ENCODE measurements at regions not wholly inside any gene's neighbourhood (a gene's known extent, or its start where the extent isn't known, plus 50 kb on each side); places are given as distances from the start of the nearest gene placed in this dataset.

DNA sequence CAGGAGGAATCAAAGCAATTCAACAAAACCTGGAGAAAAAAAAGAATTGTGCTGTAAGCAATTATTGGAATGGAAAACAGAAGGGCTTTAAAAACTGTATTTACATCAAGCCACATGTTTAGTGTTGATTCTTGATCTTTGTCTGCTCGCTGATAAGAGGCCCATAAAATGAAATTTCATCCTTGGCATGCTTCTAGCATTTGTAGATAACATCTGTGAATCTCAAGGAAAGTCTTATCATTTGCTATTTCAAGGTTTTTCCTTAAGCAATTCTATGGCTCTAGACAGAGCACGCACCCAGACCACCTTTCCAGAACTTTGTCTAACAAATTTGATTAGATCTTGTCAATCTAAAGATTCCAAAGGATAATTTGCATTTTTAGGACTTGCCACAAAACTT is 181.0 kb upstream of the FGGY start:
- Mint-ChIP-seq H3K27ac (no peak overlapping the region), H3K36me3 (ENCODE audit: low read depth) (no peaks in the 10 kb centered on the region)

DNA sequence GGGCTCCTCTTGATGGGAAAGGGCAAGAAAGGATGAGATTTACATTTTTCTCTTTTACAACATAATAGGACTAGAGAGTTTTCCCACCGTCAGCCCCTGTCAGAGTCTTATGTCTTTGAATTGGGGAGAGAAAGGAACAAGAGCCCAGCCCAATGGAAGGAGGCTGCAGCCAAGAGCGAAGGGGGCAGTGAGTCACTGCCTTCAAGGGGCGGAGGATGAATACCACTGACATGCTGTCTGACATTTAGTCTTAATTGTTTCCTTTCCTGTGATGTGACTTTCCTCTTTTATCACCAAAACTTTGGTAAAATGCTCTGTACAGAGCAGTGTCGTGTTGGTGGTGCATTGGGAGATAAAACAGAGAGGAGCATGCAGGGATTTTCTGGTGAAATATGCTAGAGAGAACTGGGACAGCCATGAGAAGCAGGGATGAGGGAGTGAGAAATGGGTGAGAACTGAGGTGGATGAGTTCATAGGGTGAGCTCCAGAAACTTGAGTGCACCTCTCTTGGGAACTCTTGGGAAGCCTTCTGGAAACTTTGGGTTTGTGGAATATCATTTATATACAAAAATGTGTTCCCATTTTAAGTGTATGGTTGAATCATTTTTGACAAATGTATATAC is 179.9 kb upstream of the FGGY start:
- DNase-seq, result peak; percentile 36
- TF ChIP-seq, protein P1, sequence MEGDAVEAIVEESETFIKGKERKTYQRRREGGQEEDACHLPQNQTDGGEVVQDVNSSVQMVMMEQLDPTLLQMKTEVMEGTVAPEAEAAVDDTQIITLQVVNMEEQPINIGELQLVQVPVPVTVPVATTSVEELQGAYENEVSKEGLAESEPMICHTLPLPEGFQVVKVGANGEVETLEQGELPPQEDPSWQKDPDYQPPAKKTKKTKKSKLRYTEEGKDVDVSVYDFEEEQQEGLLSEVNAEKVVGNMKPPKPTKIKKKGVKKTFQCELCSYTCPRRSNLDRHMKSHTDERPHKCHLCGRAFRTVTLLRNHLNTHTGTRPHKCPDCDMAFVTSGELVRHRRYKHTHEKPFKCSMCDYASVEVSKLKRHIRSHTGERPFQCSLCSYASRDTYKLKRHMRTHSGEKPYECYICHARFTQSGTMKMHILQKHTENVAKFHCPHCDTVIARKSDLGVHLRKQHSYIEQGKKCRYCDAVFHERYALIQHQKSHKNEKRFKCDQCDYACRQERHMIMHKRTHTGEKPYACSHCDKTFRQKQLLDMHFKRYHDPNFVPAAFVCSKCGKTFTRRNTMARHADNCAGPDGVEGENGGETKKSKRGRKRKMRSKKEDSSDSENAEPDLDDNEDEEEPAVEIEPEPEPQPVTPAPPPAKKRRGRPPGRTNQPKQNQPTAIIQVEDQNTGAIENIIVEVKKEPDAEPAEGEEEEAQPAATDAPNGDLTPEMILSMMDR (IDR thresholded peaks at IDR 0.05), result no peak
- Mint-ChIP-seq H3K36me3 (ENCODE audit: low read depth) (no peaks in the 10 kb centered on the region), H3K27ac (peak overlapping the region; percentile 72), H3K27me3 (ENCODE audit: insufficient read depth) (no peaks in the 10 kb centered on the region; the same call in 1 of the 2 replicates), H3K9me3 (no peaks in the 10 kb centered on the region), H3K4me1 (ENCODE audit: low read depth) (peaks cover 51% of the 10 kb centered on the region), H3K4me3 (peak overlapping the region; percentile 72)

More for the DNA sequence above, 181.0 kb upstream of the FGGY start:
- peaks cover 45% of the 10 kb centered on the region for H3K4me1 Mint-ChIP-seq (ENCODE audit: low read depth)
- no peaks in the 10 kb centered on the region; the same call in 1 of the 2 replicates for H3K27me3 Mint-ChIP-seq (ENCODE audit: insufficient read depth)
- H3K9me3 Mint-ChIP-seq, result no peaks in the 10 kb centered on the region
- DNase-seq, result no peak
- TF ChIP-seq, protein P1 (IDR thresholded peaks at IDR 0.05), result no peak
- H3K4me3 Mint-ChIP-seq, result no peak overlapping the region

DNA sequence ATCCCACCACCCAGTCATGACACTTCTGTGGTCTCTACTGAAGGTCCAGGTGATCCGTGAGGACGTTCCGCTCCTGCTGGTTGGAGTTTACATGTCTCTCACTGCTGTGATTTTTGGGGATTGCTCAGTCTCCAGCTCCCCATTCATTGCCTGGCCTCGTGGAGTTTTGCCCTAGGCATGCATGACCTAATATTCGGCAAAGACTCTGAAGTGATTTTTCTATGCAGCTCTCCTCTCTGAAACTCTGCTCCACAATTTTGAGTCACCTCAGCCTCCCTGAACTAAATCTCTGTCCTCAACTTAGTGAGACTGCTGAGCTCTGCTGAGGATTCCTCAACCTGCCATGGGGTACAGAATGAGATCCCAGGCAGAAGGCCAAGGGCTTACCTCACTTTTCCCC is 174.4 kb upstream of the FGGY start:
- H3K4me3 Mint-ChIP-seq, result no peak overlapping the region
- peak overlapping the region; percentile 53 for H3K27ac Mint-ChIP-seq
- H3K9me3 Mint-ChIP-seq, result no peaks in the 10 kb centered on the region
- H3K4me1 Mint-ChIP-seq (ENCODE audit: low read depth), result peaks cover 73% of the 10 kb centered on the region
- peaks cover 6% of the 10 kb centered on the region; the same call in 1 of the 2 replicates for H3K36me3 Mint-ChIP-seq (ENCODE audit: low read depth)
- H3K27me3 Mint-ChIP-seq (ENCODE audit: insufficient read depth), result no peaks in the 10 kb centered on the region; the same call in 1 of the 2 replicates
- TF ChIP-seq, protein P1 (IDR thresholded peaks at IDR 0.05), result no peak
- DNase-seq, result no peak

DNA sequence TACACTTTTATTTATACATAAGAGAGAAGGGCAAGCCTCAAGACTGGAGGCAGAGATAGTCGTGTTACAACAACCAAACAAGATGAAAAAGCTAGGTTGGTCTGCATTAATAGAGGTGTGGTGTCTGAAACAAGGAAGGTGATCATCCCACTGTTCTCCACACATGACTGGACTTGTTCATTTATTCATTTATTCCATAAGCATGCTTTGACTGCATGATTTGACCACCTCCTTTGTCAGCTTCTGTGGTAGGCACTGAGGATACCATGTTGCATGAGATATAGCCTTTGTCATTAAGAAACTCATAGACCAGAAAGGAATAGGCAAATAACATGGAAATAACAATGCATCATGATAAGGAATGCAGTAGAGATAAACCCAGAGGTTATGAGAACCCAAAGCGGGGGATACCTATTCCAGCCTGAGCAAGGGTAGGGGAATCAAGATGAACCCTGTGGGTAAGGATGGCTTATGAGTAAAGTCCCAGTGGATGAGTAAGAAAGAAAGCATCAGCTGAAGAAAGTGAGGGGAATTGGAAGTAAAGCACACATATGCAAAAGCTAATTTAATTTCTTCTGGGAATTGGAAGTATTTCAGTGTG is 173.7 kb upstream of the FGGY start:
- no peaks in the 10 kb centered on the region for H3K9me3 Mint-ChIP-seq
- peaks cover 6% of the 10 kb centered on the region; the same call in 1 of the 2 replicates for H3K36me3 Mint-ChIP-seq (ENCODE audit: low read depth)
- TF ChIP-seq, protein P1 (IDR thresholded peaks at IDR 0.05), result no peak
- peak overlapping the region; percentile 63 for H3K27ac Mint-ChIP-seq
- no peak overlapping the region; the same call in 1 of the 2 replicates for H3K4me3 Mint-ChIP-seq
- DNase-seq, result peak; percentile 42
- H3K27me3 Mint-ChIP-seq (ENCODE audit: insufficient read depth), result no peaks in the 10 kb centered on the region; the same call in 1 of the 2 replicates
- H3K4me1 Mint-ChIP-seq (ENCODE audit: low read depth), result peaks cover 73% of the 10 kb centered on the region

DNA sequence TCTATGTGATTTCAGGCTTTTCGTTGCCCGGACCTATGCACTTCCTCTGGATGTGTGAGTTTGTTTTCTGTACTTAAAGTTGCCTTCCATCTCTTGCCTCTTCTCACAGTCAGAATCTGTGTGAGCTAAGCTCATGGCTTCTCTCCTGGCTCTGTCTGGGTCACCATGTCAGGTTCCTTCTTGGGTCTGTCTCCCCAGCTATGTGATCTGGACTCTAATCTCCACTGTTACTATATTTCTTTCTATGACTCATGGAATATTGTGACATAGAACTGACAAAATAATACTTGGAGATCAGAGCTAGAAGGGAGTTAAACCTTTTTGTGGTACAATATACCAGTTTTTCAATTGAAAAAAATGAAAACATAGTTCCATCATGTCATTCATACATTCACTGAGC is 172.7 kb upstream of the FGGY start:
- Mint-ChIP-seq H3K4me1 (ENCODE audit: low read depth) (peaks cover 82% of the 10 kb centered on the region), H3K36me3 (ENCODE audit: low read depth) (peaks cover 6% of the 10 kb centered on the region; the same call in 1 of the 2 replicates), H3K9me3 (no peaks in the 10 kb centered on the region), H3K4me3 (no peak overlapping the region), H3K27ac (peak overlapping the region; percentile 53), H3K27me3 (ENCODE audit: insufficient read depth) (no peaks in the 10 kb centered on the region; the same call in 1 of the 2 replicates)
- TF ChIP-seq, protein P1 (IDR thresholded peaks at IDR 0.05), result no peak
- DNase-seq, result peak; percentile 17

Measured in HFFc6 (cell line).